HG03520 (cell line): ENCODE measurements at regions not wholly inside any gene's neighbourhood (a gene's known extent, or its start where the extent isn't known, plus 50 kb on each side); places are given as distances from the start of the nearest gene placed in this dataset.
"Not testable (repeated sequence)": the region's sequence is repeated elsewhere in the genome, so short reads cannot be mapped to it uniquely, and the experiment has no call there.

ENCODE experiments used
- ATAC-seq: cut with Tn5 transposase; IDR thresholded peaks from one replicate; pipeline ENCODE4 v1.9.1; 2021; ENCODE audit warnings: mild to moderate bottlenecking, moderate library complexity; ENCODE audit not compliant: unreplicated experiment

GRCh38 chr6:168942646-168943045 is 311.0 kb downstream of the THBS2 start:
- ATAC-seq: no peak

DNA sequence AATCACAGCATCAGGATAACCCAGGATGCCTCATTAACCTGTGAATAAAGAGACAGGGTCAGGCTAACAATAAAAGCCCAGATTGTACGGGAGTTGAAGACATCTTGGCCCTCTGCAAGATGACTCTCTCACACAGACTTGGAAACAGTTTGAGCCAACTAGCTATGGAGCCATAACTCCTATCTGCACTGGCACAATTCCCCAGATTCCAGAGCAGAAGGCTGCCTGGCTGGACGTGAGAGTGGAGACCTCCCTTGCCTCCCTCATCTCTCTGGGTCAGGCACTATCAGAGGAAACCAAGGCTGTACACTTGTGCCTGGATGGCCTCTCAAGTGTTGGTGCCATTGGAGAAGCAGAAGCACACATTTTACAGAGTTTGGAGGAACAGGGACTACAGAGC is 312.6 kb downstream of the THBS2 start:
- ATAC-seq: no peak

DNA sequence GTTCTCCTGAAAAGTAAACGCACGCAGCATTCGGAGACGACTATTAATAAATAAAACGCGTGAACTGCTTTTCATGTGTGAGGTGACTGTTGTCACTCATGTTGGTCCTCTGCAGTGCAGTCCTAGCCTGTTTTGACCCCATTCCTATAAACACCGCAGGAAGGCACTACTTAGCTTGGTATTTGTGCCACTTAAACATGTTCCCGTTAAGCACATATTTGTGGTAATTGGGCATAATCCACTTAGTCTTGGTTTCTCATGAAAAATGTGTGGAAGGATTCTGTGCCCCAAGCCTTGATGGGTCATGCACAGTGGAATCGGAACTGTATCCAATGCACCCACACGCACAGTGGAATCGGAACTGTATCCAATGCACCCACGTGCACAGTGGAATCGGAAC is 313.9 kb downstream of the THBS2 start:
- no peak for ATAC-seq

DNA sequence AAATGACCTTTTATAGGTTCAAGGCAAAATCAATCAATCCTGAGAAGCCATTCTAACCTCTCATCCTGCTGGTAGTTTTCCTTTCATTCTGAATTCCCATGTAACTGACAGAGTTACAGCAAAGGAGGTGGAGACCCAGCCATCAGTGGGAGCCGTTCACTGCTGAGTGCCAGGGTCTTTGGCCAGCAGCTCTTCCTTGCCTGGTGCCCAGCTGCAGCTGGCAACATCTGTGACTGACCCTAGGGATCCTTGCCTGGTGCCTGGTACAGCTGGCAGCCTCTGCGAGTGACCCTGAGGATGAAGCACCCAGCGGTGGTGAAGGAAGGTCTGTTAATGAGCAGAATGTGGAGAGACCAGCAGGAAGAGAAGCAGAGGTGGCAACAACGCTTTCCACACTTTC is 314.6 kb downstream of the THBS2 start:
- no peak for ATAC-seq

GRCh38 chr6:168938546-168938945 is 315.1 kb downstream of the THBS2 start:
- no peak for ATAC-seq

DNA sequence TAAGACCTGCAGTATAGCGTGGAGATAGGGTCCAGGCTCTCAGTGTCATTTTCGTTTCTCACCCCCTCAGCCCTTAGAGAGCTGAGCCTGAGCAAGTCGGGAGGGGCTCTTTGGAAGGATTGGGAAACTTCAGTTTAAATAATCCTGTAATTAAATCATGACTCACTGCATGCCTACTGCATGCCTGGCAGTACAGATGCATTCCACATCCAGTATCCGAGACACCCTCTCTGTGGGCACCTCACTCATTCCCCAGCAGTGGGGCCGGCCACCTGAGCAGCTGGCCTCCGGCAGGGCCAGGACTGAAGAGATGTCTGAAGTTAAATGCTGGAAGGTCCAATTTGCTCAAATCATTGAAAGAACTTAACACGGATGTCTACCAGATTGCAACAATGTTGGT is 316.6 kb downstream of the THBS2 start:
- ATAC-seq: no peak

DNA sequence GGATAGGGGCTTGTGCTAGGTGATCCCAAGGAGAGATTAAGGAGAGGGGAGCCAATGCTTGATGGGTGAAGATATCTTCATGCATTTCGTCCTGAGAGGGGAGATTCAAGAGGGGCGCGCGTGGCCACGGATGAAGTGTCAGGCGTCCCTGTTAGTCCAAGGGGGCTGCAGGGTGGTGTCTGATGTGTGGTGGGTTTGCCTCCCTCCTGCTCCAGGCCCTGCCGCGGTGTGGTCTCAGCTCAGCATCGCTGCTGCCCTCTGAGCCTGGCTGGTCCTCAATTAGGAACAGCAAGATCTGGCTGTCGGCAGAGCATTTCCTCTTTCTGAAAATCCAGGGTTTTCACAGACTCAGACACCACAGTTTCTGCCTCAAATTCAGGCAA is 318.0 kb downstream of the THBS2 start:
- ATAC-seq: no peak

GRCh38 chr6:168934660-168935627 is 318.7 kb downstream of the THBS2 start:
- ATAC-seq: no peak

DNA sequence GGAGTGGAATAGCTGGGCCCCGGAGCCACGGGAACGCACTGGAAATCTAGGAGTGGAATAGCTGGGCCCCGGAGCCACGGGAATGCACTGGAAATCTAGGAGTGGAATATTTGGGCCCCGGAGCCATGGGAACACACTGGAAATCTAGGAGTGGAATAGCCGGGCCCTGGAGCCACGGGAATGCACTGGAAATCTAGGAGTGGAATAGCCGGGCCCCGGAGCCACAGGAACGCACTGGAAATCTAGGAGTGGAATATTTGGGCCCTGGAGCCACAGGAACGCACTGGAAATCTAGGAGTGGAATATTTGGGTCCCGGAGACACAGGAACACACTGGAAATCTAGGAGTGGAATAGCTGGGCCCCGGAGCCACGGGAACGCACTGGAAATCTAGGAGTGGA is 321.5 kb downstream of the THBS2 start:
- not testable (repeated sequence) for ATAC-seq

- not testable (repeated sequence) for ATAC-seq
Observed at GRCh38 chr6:168931072-168931471, 322.6 kb downstream of the THBS2 start.

DNA sequence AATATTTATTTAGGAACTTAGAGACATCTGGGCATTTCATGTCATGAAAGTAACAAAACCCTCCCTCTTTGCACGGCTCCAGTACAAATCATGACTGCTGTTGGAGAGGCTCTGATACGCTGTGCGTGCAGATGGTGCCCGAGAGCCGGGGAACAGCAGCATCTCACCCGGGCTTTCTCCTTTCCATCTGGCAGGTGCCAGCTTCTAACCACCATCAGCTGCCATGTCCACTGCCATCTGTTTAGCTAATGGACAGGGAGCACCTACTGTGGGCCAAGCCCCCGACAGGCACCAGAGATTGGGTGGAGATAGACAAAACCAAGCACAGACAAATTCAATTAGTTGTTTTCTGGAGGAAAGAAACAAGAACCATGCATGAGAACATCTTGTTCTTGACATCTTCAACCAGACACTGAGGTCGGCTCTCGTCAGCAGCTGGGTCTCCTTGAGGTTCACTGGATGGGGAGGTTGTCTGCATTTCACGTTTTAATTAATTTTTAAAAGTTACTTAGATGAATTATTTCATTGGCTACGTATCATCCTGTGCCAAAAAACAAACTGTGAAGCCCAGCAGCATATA is 323.7 kb downstream of the THBS2 start:
- ATAC-seq: no peak

DNA sequence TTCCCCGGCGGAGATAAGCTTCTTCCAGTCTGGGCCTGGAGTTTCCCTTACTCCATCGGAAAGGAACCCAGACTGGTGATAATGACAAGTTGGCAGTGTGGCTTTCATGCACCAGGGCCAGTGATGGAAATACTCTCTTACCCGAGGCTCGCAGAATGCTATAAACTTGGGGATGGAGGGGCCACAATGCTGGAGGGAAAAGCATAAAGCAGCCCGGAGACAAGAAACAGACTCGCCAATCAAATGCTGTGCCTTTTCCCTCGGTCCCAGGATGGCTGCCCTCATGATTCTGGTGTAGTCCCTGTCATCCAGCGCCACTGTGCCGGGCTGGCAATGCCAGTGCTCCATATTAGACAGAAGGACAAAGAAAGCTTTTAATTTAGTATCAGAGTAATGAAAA is 325.6 kb downstream of the THBS2 start:
- ATAC-seq: no peak

DNA sequence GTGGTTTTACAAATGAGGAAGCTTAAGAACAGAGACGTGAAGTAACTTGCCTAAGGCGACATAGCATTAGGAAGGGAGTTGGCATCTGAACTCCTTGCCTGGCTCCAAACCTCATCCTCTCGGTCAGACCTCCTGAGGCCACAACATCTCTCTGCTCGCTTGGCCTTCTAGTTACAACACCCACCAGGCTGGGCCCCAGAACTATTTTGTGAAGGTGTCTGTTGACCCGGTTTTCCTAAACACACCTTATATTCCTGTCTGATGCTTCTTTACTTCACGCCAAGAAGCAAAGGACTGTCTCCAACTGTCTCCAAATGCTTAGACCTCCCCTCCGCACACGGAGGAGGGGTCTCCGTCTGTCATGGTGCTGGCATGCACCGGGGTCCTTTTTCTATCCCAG is 326.6 kb downstream of the THBS2 start:
- no peak for ATAC-seq

GRCh38 chr6:168926306-168926705 is 327.3 kb downstream of the THBS2 start:
- ATAC-seq: no peak

DNA sequence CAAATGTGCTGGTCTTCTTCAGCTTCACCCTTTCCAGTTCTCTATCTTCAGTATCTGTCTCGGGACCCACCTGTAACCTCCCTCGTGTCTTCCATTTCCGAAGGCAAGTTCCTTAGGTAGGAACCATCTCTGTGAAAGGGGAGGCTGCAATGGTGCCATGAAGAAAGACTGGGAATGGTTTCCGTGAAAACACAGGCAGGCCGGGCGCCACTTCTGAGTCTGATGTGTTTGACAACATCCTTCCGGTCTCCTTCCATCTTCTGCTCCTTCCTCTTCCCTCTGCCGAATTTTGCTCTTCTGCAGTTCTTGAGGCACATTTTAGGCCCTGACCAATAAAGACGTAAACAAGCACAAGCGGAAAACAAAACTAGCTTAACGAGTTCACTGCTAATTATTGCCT is 328.0 kb downstream of the THBS2 start:
- no peak for ATAC-seq

- ATAC-seq: no peak
Observed at GRCh38 chr6:168923171-168923570, 330.5 kb downstream of the THBS2 start.

GRCh38 chr6:168922436-168922835 is 331.2 kb downstream of the THBS2 start:
- ATAC-seq: no peak

DNA sequence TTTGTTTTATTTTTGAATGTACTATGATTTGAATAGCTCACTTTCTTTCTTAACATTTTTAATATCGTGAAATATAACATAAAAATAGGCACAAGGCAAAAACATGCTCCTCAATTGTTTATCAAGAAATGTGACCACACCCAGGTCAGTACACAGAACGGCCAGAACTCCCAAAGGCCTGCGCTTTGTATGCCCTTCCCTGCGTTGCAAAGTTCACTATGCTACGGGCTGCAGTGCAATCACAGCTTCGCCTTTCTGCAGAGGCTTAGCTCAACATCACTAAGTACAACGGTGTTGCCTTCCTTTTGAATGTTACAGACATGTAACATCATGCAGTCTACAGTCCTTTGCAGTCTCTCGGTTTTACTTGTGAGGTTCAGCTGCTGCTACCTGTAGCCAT is 333.4 kb downstream of the THBS2 start:
- ATAC-seq: no peak

DNA sequence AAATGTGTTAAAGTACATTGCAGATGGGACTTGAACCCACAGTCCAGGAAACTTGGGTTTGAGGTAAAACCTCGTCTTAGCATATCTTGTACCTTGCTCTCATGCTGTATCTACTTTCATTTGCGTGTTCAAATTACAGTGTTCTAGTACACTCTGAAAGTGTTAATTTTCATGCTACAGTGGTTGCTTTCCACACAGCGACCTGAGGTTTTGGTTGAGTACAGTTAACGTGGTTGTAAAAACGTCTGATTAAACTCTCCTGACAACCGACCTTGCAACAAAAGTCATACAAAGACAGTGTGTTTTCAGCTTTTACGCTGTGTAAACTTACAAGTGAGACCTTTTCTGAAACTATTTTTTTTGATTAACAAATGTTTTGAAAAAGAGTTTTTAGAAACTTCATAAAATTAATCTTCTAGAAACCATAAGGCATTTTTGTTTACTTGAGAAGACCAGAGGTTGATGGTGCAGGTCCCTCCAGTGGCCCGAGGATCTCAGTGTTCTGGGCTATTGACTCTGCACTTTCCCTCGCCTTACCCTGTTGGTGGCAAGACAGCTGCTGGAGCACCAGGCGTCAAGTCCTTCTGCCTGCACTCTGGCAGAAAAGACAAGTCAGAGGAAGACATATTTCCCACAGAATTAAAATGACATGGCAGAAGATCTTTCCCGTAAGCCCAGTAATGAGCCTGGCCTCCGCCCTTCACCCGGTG is 334.0 kb downstream of the THBS2 start:
- ATAC-seq: no peak

GRCh38 chr6:168916576-168917211 is 337.0 kb downstream of the THBS2 start:
- ATAC-seq: no peak

DNA sequence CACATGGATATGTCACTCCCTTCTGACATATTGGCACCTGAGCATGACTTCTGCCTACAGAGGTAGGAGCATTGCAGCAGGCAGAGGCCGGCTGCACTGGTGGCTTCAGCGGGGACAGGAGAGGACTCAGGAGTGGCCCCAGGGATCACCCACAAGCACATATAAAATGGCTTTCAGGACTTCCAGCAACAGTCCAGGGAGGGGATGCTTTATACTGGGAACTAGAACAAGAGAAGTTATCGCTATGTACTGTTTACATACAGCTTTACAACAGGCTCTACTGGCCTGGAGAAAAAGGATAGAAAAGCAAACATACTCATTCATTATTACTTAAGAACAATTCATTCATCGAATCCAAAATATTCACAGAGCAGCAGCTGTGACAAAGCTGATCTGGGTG is 337.8 kb downstream of the THBS2 start:
- ATAC-seq: no peak
